SJSA1 (cell line): ENCODE measurements at regions not wholly inside any gene's neighbourhood (a gene's known extent, or its start where the extent isn't known, plus 50 kb on each side); places are given as distances from the start of the nearest gene placed in this dataset.

ENCODE experiments used
- DNase-seq, 2 experiments: peaks; one replicate each; pipeline ENCODE4 v3.0.0-alpha.2; 2015 to 2020; ENCODE audit warnings: low spot score in 2 of 2, low read depth in 1 of 2
- H3K27ac ChIP-seq: fragments of 250-450 bp; sonication (Bioruptor Pico); 2 replicates; pipeline ENCODE4 v1.5.1; 2020; ENCODE audit warnings: mild to moderate bottlenecking, moderate library complexity
- H3K27me3 ChIP-seq: fragments of 250-450 bp; sonication (Bioruptor Pico); replicated peaks from 2 replicates; pipeline ENCODE4 v1.5.1; 2020; ENCODE audit warnings: mild to moderate bottlenecking, moderate library complexity
- H3K36me3 ChIP-seq: fragments of 250-450 bp; sonication (Bioruptor Pico); 2 replicates; pipeline ENCODE4 v1.5.1; 2020; ENCODE audit warnings: mild to moderate bottlenecking
- H3K4me1 ChIP-seq: fragments of 250-450 bp; sonication (Bioruptor Pico); replicated peaks from 2 replicates; pipeline ENCODE4 v1.6.1; 2021; ENCODE audit warnings: mild to moderate bottlenecking
- H3K4me3 ChIP-seq: fragments of 250-450 bp; sonication (Bioruptor Pico); 2 replicates; pipeline ENCODE4 v1.5.1; 2020; ENCODE audit warnings: mild to moderate bottlenecking
- H3K9me3 ChIP-seq: fragments of 250-450 bp; sonication (Bioruptor Pico); replicated peaks from 2 replicates; pipeline ENCODE4 v1.5.1; 2020; ENCODE audit warnings: mild to moderate bottlenecking

- H3K36me3 ChIP-seq, result no peaks in the 10 kb centered on the region
- DNase-seq, result no peak
- no peak overlapping the region for H3K27ac ChIP-seq
- no peaks in the 10 kb centered on the region for H3K4me1 ChIP-seq
- H3K9me3 ChIP-seq, result no peaks in the 10 kb centered on the region
- no peak overlapping the region for H3K4me3 ChIP-seq
- H3K27me3 ChIP-seq, result no peaks in the 10 kb centered on the region
Observed at GRCh38 chr7:112876877-112877276, 86.7 kb upstream of the TMEM168 start.

GRCh38 chr7:112874909-112875308 is 84.7 kb upstream of the TMEM168 start:
- Histone ChIP-seq H3K4me1 (no peaks in the 10 kb centered on the region), H3K4me3 (no peak overlapping the region), H3K27me3 (no peaks in the 10 kb centered on the region), H3K9me3 (no peaks in the 10 kb centered on the region), H3K36me3 (no peaks in the 10 kb centered on the region), H3K27ac (no peak overlapping the region)
- no peak for DNase-seq

GRCh38 chr7:112873831-112874553 is 83.8 kb upstream of the TMEM168 start:
- Histone ChIP-seq H3K27me3 (no peaks in the 10 kb centered on the region), H3K9me3 (no peaks in the 10 kb centered on the region), H3K36me3 (no peaks in the 10 kb centered on the region), H3K27ac (no peak overlapping the region), H3K4me1 (no peaks in the 10 kb centered on the region), H3K4me3 (no peak overlapping the region)
- DNase-seq, result no peak

GRCh38 chr7:112869111-112869774 is 79.0 kb upstream of the TMEM168 start:
- Histone ChIP-seq H3K4me1 (no peaks in the 10 kb centered on the region; the same call in 1 of the 2 replicates), H3K36me3 (no peaks in the 10 kb centered on the region), H3K27ac (no peak overlapping the region), H3K9me3 (no peaks in the 10 kb centered on the region), H3K27me3 (no peaks in the 10 kb centered on the region), H3K4me3 (no peak overlapping the region)
- peak in 1 of 2 experiments; percentile 18 for DNase-seq

- Histone ChIP-seq H3K36me3 (no peaks in the 10 kb centered on the region), H3K27ac (no peak overlapping the region), H3K9me3 (no peaks in the 10 kb centered on the region), H3K4me1 (no peaks in the 10 kb centered on the region; the same call in 1 of the 2 replicates), H3K4me3 (no peak overlapping the region), H3K27me3 (no peaks in the 10 kb centered on the region)
- DNase-seq, result no peak
Observed at GRCh38 chr7:112868609-112869008, 78.4 kb upstream of the TMEM168 start.

- Histone ChIP-seq H3K4me1 (no peaks in the 10 kb centered on the region; the same call in 1 of the 2 replicates), H3K36me3 (no peaks in the 10 kb centered on the region), H3K27ac (no peak overlapping the region), H3K27me3 (no peaks in the 10 kb centered on the region), H3K4me3 (no peak overlapping the region), H3K9me3 (no peaks in the 10 kb centered on the region)
- no peak for DNase-seq
Observed at GRCh38 chr7:112866424-112866823, 76.2 kb upstream of the TMEM168 start.

- no peak overlapping the region for H3K27ac ChIP-seq
- no peaks in the 10 kb centered on the region; the same call in 1 of the 2 replicates for H3K4me1 ChIP-seq
- H3K27me3 ChIP-seq, result no peaks in the 10 kb centered on the region
- no peaks in the 10 kb centered on the region for H3K36me3 ChIP-seq
- no peak for DNase-seq
- no peak overlapping the region for H3K4me3 ChIP-seq
- no peaks in the 10 kb centered on the region for H3K9me3 ChIP-seq
Observed at GRCh38 chr7:112864380-112864779, 74.2 kb upstream of the TMEM168 start.

- Histone ChIP-seq H3K4me1 (no peaks in the 10 kb centered on the region), H3K36me3 (no peaks in the 10 kb centered on the region), H3K9me3 (no peaks in the 10 kb centered on the region), H3K4me3 (no peak overlapping the region), H3K27ac (no peak overlapping the region), H3K27me3 (no peaks in the 10 kb centered on the region)
- DNase-seq, result no peak
Observed at GRCh38 chr7:112858838-112859237, 68.6 kb upstream of the TMEM168 start.

GRCh38 chr7:112855227-112855626 is 65.0 kb upstream of the TMEM168 start:
- H3K27ac ChIP-seq, result no peak overlapping the region
- no peaks in the 10 kb centered on the region for H3K9me3 ChIP-seq

GRCh38 chr7:112854169-112854568 is 64.0 kb upstream of the TMEM168 start:
- Histone ChIP-seq H3K27me3 (no peaks in the 10 kb centered on the region), H3K27ac (no peak overlapping the region), H3K4me3 (no peak overlapping the region), H3K36me3 (no peaks in the 10 kb centered on the region), H3K4me1 (no peaks in the 10 kb centered on the region), H3K9me3 (no peaks in the 10 kb centered on the region)
- no peak for DNase-seq

More at GRCh38 chr7:112855227-112855626, 65.0 kb upstream of the TMEM168 start:
- H3K4me3 ChIP-seq, result no peak overlapping the region
- no peaks in the 10 kb centered on the region for H3K27me3 ChIP-seq
- H3K36me3 ChIP-seq, result no peaks in the 10 kb centered on the region
- DNase-seq, result no peak
- no peaks in the 10 kb centered on the region for H3K4me1 ChIP-seq

GRCh38 chr7:112853422-112853821 is 63.2 kb upstream of the TMEM168 start:
- H3K27me3 ChIP-seq, result no peaks in the 10 kb centered on the region
- H3K36me3 ChIP-seq, result no peaks in the 10 kb centered on the region
- no peaks in the 10 kb centered on the region for H3K9me3 ChIP-seq
- H3K4me3 ChIP-seq, result no peak overlapping the region
- no peak overlapping the region for H3K27ac ChIP-seq
- H3K4me1 ChIP-seq, result no peaks in the 10 kb centered on the region
- no peak for DNase-seq

- Histone ChIP-seq H3K4me1 (no peaks in the 10 kb centered on the region), H3K27ac (no peak overlapping the region), H3K36me3 (no peaks in the 10 kb centered on the region), H3K9me3 (no peaks in the 10 kb centered on the region), H3K4me3 (no peak overlapping the region), H3K27me3 (no peaks in the 10 kb centered on the region)
- no peak for DNase-seq
Observed at GRCh38 chr7:112843151-112843550, 53.0 kb upstream of the TMEM168 start.
